DMS79 treated with DMSO at 0.1 percent for 48 hours (cell line): ENCODE measurements at regions not wholly inside any gene's neighbourhood (a gene's known extent, or its start where the extent isn't known, plus 50 kb on each side); places are given as distances from the start of the nearest gene placed in this dataset.
"Not testable (repeated sequence)": the region's sequence is repeated elsewhere in the genome, so short reads cannot be mapped to it uniquely, and the experiment has no call there.

ENCODE experiments used
- DNase-seq: peaks from one replicate; lab custom pipeline; 2025; lab: John Stamatoyannopoulos, UW

- no peak for DNase-seq
Observed at GRCh38 chr6:140264431-140264830, 890.0 kb upstream of the CITED2 start.

GRCh38 chr6:140258302-140258701 is 883.9 kb upstream of the CITED2 start:
- not testable (repeated sequence) for DNase-seq

- no peak for DNase-seq
Observed at GRCh38 chr6:140256248-140256647, 881.8 kb upstream of the CITED2 start.

GRCh38 chr6:140253096-140253495 is 878.6 kb upstream of the CITED2 start:
- DNase-seq = no peak

GRCh38 chr6:140252099-140252498 is 877.7 kb upstream of the CITED2 start:
- DNase-seq = no peak

GRCh38 chr6:140245296-140246040 is 871.0 kb upstream of the CITED2 start:
- no peak for DNase-seq

- no peak for DNase-seq
Observed at GRCh38 chr6:140237251-140237650, 862.8 kb upstream of the CITED2 start.

- no peak for DNase-seq
Observed at GRCh38 chr6:140236732-140237131, 862.3 kb upstream of the CITED2 start.

GRCh38 chr6:140230282-140230681 is 855.8 kb upstream of the CITED2 start:
- DNase-seq = no peak

- DNase-seq = no peak
Observed at GRCh38 chr6:140228491-140228890, 854.0 kb upstream of the CITED2 start.

- no peak for DNase-seq
Observed at GRCh38 chr6:140226637-140227036, 852.2 kb upstream of the CITED2 start.

GRCh38 chr6:140225701-140226436 is 851.4 kb upstream of the CITED2 start:
- DNase-seq = no peak

GRCh38 chr6:140217283-140217682 is 842.8 kb upstream of the CITED2 start:
- no peak for DNase-seq

GRCh38 chr6:140209775-140210174 is 835.3 kb upstream of the CITED2 start:
- DNase-seq = no peak

- no peak for DNase-seq
Observed at GRCh38 chr6:140208286-140208685, 833.8 kb upstream of the CITED2 start.

GRCh38 chr6:140205795-140206593 is 831.5 kb upstream of the CITED2 start:
- DNase-seq = no peak

- no peak for DNase-seq
Observed at GRCh38 chr6:140204154-140204553, 829.7 kb upstream of the CITED2 start.

GRCh38 chr6:140203661-140204147 is 829.3 kb upstream of the CITED2 start:
- peak; percentile 19 for DNase-seq

- no peak for DNase-seq
Observed at GRCh38 chr6:140202964-140203515, 828.6 kb upstream of the CITED2 start.

- DNase-seq = no peak
Observed at GRCh38 chr6:140201787-140202458, 827.5 kb upstream of the CITED2 start.

- peak; percentile 2 for DNase-seq
Observed at GRCh38 chr6:140193269-140193668, 818.8 kb upstream of the CITED2 start.

- DNase-seq = no peak
Observed at GRCh38 chr6:140192018-140192417, 817.6 kb upstream of the CITED2 start.
